GM23338 (cell line): ENCODE measurements at regions not wholly inside any gene's neighbourhood (a gene's known extent, or its start where the extent isn't known, plus 50 kb on each side); places are given as distances from the start of the nearest gene placed in this dataset.

Experiments used
- ATAC-seq: fragments of 200-7000 bp; cut with Tn5 transposase; 3 replicates; pipeline ENCODE4 v1.9.1; 2020
- DNase-seq: peaks from one replicate; pipeline ENCODE4 v3.0.0-alpha.2; 2015; ENCODE audit warnings: low spot score
- H2AFZ ChIP-seq: fragments of 200-600 bp; sonication (generic); 2 replicates; pipeline ENCODE4 v1.8.0; 2016; ENCODE audit warnings: antibody characterized with exemption, mild to moderate bottlenecking, moderate library complexity
- H3F3A ChIP-seq: fragments of 200-600 bp; sonication (generic); replicated peaks from 2 replicates; pipeline ENCODE4 v1.8.0; 2017; ENCODE audit warnings: antibody characterized with exemption, mixed run types, low read depth
- H3K27ac ChIP-seq: fragments of 200-600 bp; sonication (generic); 2 replicates; pipeline ENCODE4 v1.6.1; 2016; ENCODE audit warnings: low read depth
- H3K27me3 ChIP-seq: fragments of 200-600 bp; sonication (generic); 2 replicates; pipeline ENCODE4 v1.8.0; 2016; ENCODE audit warnings: mild to moderate bottlenecking, mixed run types, moderate library complexity; ENCODE audit not compliant: insufficient read depth
- H3K36me3 ChIP-seq: fragments of 200-600 bp; sonication (generic); 2 replicates; pipeline ENCODE4 v1.8.0; 2016; ENCODE audit warnings: mild to moderate bottlenecking; ENCODE audit not compliant: insufficient read depth
- H3K4me1 ChIP-seq: fragments of 200-600 bp; sonication (generic); 2 replicates; pipeline ENCODE4 v1.8.0; 2016; ENCODE audit warnings: mild to moderate bottlenecking, moderate library complexity; ENCODE audit not compliant: insufficient read depth
- H3K4me2 ChIP-seq: fragments of 200-600 bp; sonication (generic); 2 replicates; pipeline ENCODE4 v1.7.1; 2017; ENCODE audit warnings: mixed run types
- H3K4me3 ChIP-seq: fragments of 200-600 bp; sonication (generic); 2 replicates; pipeline ENCODE4 v1.6.1; 2016; ENCODE audit warnings: mixed run types
- H3K79me2 ChIP-seq: fragments of 200-600 bp; sonication (generic); replicated peaks from 2 replicates; pipeline ENCODE4 v1.8.0; 2017; ENCODE audit warnings: mild to moderate bottlenecking; ENCODE audit not compliant: insufficient read depth
- H3K9me2 ChIP-seq: fragments of 200-600 bp; sonication (generic); 2 replicates; pipeline ENCODE4 v1.8.0; 2017; ENCODE audit not compliant: insufficient read depth
- H4K20me1 ChIP-seq: fragments of 200-600 bp; sonication (generic); replicated peaks from 2 replicates; pipeline ENCODE4 v1.8.0; 2017; ENCODE audit warnings: mild to moderate bottlenecking; ENCODE audit not compliant: insufficient read depth
- H3K27ac Mint-ChIP-seq: 2 replicates; pipeline ENCODE4 v1.8.0; 2020; ENCODE audit warnings: inconsistent platforms, mild to moderate bottlenecking, moderate library complexity, mixed read lengths
- H3K27me3 Mint-ChIP-seq: 3 replicates; pipeline ENCODE4 v1.8.0; 2022; ENCODE audit warnings: low read depth, mild to moderate bottlenecking, moderate library complexity, mixed read lengths, inconsistent platforms; ENCODE audit not compliant: insufficient read depth, poor library complexity
- H3K36me3 Mint-ChIP-seq: 3 replicates; pipeline ENCODE4 v1.8.0; 2021; ENCODE audit warnings: low read depth, mild to moderate bottlenecking, inconsistent platforms, moderate library complexity, mixed read lengths
- H3K4me1 Mint-ChIP-seq: 3 replicates; pipeline ENCODE4 v1.8.0; 2020; ENCODE audit warnings: mild to moderate bottlenecking, inconsistent platforms, mixed read lengths
- H3K4me3 Mint-ChIP-seq: 3 replicates; pipeline ENCODE4 v1.8.0; 2021; ENCODE audit warnings: moderate library complexity, mild to moderate bottlenecking, inconsistent platforms, mixed read lengths
- H3K9me3 Mint-ChIP-seq: 3 replicates; pipeline ENCODE4 v1.8.0; 2020; ENCODE audit warnings: moderate library complexity, mild to moderate bottlenecking, inconsistent platforms, mixed read lengths
- CREB1 ChIP-seq: fragments of 250-450 bp; sonication (Bioruptor Pico); IDR thresholded peaks from 2 replicates; pipeline ENCODE4 v1.5.0; 2020; ENCODE audit warnings: low read depth, mild to moderate bottlenecking, moderate library complexity
- STAT1 ChIP-seq: IDR thresholded peaks from one replicate; pipeline ENCODE4 v1.6.1; 2016; ENCODE audit warnings: antibody characterized with exemption; ENCODE audit not compliant: unreplicated experiment
- ZNF331 ChIP-seq: fragments of 250-450 bp; sonication (Bioruptor Pico); IDR thresholded peaks from 2 replicates; pipeline ENCODE4 v1.5.0; 2020; ENCODE audit warnings: low read depth, mild to moderate bottlenecking, moderate library complexity
- TF ChIP-seq, protein P1 (sequence below): fragments of 250-450 bp; sonication (Bioruptor Pico); IDR thresholded peaks from 2 replicates; pipeline ENCODE4 v1.5.0; 2020; ENCODE audit warnings: mild to moderate bottlenecking, moderate library complexity
- TF ChIP-seq, protein P2 (sequence below): IDR thresholded peaks from one replicate; pipeline ENCODE4 v1.6.1; 2018; ENCODE audit warnings: antibody characterized with exemption; ENCODE audit not compliant: unreplicated experiment
- TF ChIP-seq, protein P3 (sequence below), 2 experiments: fragments of 200-600 bp in 1 of 2; sonication (generic) in 1 of 2; conservative IDR thresholded peaks; 2 replicates each; pipeline versions ENCODE4 v1.5.1 to v1.6.1; 2016 to 2017; ENCODE audit warnings: antibody characterized with exemption in 2 of 2, low read depth in 2 of 2, mild to moderate bottlenecking in 2 of 2, moderate library complexity in 1 of 2

DNA sequence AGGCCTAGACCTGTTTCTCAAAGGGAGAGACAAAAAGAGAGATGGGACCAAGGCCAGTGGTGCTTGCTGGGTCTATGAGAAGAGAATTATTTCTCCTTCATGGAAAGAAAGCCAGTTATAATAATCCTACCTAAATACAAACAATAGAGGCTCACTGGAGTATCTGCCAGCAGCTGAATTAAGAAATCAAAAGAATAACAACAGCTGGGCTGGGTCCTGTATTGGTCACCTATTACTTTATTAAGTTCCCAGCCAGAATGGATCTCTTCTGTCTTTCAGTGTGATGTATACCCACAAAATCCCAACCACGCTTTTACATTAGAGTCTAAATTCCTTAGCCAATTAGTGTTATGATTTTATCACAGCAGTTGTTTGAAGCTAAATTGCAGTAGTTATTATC is 297.8 kb upstream of the DACH1 start:
- no peak for DNase-seq
- no peak overlapping the region for H3K27ac Mint-ChIP-seq
- no peaks in the 10 kb centered on the region for H3K9me3 Mint-ChIP-seq
- H3K27me3 Mint-ChIP-seq, result no peaks in the 10 kb centered on the region
- Histone ChIP-seq H3K27ac (no peak overlapping the region), H3F3A (no peaks in the 10 kb centered on the region), H3K4me3 (no peak overlapping the region), H4K20me1 (no peaks in the 10 kb centered on the region), H3K9me2 (0 out of 2 replicates have a peak, but pooled peaks cover 2% of the 10 kb centered on the region), H3K36me3 (no peaks in the 10 kb centered on the region), H3K4me2 (no peak overlapping the region), H3K4me1 (no peaks in the 10 kb centered on the region), H2AFZ (0 out of 2 replicates have a peak overlapping the region, but pooled peaks have one; percentile 39), H3K79me2 (no peaks in the 10 kb centered on the region), H3K27me3 (no peaks in the 10 kb centered on the region)
- TF ChIP-seq ZNF331 (CRISPR knock-in tag), result no peak
- TF ChIP-seq CREB1 (CRISPR knock-in tag), result no peak
- TF ChIP-seq, protein P1, sequence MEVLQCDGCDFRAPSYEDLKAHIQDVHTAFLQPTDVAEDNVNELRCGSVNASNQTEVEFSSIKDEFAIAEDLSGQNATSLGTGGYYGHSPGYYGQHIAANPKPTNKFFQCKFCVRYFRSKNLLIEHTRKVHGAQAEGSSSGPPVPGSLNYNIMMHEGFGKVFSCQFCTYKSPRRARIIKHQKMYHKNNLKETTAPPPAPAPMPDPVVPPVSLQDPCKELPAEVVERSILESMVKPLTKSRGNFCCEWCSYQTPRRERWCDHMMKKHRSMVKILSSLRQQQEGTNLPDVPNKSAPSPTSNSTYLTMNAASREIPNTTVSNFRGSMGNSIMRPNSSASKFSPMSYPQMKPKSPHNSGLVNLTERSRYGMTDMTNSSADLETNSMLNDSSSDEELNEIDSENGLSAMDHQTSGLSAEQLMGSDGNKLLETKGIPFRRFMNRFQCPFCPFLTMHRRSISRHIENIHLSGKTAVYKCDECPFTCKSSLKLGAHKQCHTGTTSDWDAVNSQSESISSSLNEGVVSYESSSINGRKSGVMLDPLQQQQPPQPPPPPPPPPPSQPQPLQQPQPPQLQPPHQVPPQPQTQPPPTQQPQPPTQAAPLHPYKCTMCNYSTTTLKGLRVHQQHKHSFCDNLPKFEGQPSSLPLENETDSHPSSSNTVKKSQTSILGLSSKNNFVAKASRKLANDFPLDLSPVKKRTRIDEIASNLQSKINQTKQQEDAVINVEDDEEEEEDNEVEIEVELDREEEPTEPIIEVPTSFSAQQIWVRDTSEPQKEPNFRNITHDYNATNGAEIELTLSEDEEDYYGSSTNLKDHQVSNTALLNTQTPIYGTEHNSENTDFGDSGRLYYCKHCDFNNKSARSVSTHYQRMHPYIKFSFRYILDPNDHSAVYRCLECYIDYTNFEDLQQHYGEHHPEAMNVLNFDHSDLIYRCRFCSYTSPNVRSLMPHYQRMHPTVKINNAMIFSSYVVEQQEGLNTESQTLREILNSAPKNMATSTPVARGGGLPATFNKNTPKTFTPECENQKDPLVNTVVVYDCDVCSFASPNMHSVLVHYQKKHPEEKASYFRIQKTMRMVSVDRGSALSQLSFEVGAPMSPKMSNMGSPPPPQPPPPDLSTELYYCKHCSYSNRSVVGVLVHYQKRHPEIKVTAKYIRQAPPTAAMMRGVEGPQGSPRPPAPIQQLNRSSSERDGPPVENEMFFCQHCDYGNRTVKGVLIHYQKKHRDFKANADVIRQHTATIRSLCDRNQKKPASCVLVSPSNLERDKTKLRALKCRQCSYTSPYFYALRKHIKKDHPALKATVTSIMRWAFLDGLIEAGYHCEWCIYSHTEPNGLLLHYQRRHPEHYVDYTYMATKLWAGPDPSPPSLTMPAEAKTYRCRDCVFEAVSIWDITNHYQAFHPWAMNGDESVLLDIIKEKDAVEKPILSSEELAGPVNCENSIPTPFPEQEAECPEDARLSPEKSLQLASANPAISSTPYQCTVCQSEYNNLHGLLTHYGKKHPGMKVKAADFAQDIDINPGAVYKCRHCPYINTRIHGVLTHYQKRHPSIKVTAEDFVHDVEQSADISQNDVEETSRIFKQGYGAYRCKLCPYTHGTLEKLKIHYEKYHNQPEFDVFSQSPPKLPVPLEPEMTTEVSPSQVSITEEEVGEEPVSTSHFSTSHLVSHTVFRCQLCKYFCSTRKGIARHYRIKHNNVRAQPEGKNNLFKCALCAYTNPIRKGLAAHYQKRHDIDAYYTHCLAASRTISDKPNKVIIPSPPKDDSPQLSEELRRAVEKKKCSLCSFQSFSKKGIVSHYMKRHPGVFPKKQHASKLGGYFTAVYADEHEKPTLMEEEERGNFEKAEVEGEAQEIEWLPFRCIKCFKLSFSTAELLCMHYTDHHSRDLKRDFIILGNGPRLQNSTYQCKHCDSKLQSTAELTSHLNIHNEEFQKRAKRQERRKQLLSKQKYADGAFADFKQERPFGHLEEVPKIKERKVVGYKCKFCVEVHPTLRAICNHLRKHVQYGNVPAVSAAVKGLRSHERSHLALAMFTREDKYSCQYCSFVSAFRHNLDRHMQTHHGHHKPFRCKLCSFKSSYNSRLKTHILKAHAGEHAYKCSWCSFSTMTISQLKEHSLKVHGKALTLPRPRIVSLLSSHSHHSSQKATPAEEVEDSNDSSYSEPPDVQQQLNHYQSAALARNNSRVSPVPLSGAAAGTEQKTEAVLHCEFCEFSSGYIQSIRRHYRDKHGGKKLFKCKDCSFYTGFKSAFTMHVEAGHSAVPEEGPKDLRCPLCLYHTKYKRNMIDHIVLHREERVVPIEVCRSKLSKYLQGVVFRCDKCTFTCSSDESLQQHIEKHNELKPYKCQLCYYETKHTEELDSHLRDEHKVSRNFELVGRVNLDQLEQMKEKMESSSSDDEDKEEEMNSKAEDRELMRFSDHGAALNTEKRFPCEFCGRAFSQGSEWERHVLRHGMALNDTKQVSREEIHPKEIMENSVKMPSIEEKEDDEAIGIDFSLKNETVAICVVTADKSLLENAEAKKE (CRISPR knock-in tag), result no peak
- TF ChIP-seq, protein P2, sequence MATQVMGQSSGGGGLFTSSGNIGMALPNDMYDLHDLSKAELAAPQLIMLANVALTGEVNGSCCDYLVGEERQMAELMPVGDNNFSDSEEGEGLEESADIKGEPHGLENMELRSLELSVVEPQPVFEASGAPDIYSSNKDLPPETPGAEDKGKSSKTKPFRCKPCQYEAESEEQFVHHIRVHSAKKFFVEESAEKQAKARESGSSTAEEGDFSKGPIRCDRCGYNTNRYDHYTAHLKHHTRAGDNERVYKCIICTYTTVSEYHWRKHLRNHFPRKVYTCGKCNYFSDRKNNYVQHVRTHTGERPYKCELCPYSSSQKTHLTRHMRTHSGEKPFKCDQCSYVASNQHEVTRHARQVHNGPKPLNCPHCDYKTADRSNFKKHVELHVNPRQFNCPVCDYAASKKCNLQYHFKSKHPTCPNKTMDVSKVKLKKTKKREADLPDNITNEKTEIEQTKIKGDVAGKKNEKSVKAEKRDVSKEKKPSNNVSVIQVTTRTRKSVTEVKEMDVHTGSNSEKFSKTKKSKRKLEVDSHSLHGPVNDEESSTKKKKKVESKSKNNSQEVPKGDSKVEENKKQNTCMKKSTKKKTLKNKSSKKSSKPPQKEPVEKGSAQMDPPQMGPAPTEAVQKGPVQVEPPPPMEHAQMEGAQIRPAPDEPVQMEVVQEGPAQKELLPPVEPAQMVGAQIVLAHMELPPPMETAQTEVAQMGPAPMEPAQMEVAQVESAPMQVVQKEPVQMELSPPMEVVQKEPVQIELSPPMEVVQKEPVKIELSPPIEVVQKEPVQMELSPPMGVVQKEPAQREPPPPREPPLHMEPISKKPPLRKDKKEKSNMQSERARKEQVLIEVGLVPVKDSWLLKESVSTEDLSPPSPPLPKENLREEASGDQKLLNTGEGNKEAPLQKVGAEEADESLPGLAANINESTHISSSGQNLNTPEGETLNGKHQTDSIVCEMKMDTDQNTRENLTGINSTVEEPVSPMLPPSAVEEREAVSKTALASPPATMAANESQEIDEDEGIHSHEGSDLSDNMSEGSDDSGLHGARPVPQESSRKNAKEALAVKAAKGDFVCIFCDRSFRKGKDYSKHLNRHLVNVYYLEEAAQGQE, result no peak
- TF ChIP-seq, protein P3, sequence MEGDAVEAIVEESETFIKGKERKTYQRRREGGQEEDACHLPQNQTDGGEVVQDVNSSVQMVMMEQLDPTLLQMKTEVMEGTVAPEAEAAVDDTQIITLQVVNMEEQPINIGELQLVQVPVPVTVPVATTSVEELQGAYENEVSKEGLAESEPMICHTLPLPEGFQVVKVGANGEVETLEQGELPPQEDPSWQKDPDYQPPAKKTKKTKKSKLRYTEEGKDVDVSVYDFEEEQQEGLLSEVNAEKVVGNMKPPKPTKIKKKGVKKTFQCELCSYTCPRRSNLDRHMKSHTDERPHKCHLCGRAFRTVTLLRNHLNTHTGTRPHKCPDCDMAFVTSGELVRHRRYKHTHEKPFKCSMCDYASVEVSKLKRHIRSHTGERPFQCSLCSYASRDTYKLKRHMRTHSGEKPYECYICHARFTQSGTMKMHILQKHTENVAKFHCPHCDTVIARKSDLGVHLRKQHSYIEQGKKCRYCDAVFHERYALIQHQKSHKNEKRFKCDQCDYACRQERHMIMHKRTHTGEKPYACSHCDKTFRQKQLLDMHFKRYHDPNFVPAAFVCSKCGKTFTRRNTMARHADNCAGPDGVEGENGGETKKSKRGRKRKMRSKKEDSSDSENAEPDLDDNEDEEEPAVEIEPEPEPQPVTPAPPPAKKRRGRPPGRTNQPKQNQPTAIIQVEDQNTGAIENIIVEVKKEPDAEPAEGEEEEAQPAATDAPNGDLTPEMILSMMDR (conservative IDR thresholded peaks at IDR 0.05; ENCODE audit: low read depth in 2 of 2), result no peak
- TF ChIP-seq STAT1, result no peak
- H3K36me3 Mint-ChIP-seq, result no peaks in the 10 kb centered on the region
- H3K4me1 Mint-ChIP-seq, result no peaks in the 10 kb centered on the region
- no peak for ATAC-seq
- no peak overlapping the region for H3K4me3 Mint-ChIP-seq
